GM11168 (cell line): ENCODE measurements at regions not wholly inside any gene's neighbourhood (a gene's known extent, or its start where the extent isn't known, plus 50 kb on each side); places are given as distances from the start of the nearest gene placed in this dataset.

Experiments
- in situ Hi-C: fragments of 300-500 bp; cut with MboI; formaldehyde crosslinking; loops from one replicate; pipeline ENCODE4 v1.12.0; 2022; ENCODE audit warnings: low sequenced_read_pairs; ENCODE audit not compliant: unreplicated experiment

DNA sequence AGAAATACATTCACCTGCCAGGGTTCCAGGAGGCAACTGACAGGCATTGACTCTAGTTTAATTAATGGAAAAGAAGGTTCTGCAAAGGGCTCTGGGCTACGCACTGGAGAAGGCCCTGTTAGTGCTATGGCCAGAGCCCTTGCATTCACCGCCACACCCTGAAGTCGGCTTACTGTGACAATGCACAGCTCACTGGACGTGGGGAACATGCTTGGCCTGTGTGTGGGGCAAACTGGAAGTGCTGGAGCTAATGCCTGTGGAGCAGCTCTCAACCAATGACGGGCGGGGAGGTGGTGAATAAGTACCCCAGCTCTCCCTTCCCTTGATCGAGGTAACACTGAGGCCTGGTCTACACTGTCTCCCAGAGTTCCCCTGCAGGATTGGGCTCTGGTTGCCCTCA is 209.8 kb downstream of the HAUS1 start:
- in situ Hi-C loops: no loop called here

DNA sequence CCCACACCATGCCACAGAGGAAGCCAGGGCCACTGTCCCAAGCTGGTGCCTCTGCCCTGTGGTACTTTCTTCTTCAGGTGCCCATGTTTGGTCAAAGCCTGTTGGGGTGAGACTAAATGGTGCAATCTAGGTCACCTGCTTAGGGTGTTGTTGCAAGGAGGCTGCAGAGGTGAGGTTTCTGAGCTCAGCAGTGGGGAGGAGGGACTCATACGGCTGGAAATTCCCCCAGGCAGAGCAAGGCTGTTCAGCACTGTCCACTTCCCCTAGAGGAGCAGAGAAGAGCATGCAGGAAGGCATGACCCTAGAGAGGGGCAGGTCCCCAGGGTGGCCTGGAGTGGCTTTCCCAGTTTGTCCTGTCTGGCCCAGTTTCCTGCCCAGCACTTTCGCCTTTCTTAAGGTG is 211.0 kb downstream of the HAUS1 start:
- in situ Hi-C loops: no loop called here

DNA sequence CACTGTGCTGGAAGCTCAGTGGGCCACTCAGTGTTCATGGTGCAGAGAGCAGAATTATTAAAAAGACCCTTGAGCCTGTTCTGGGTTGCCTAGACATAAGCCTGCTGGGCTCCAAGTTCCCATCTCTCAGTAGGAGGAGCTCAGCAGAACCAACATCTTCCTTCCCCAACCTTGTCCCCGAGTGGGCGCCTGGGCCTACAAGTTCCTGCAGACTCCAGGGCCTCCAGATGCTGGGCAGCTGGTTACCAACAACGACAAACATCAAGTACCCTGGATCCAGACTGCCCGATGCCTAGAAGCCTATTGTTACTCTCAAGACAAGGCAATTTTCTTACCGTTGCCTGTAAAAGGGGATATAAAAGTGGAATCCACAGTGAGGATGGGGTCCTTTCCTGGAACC is 214.2 kb downstream of the HAUS1 start:
- in situ Hi-C loops: no loop called here

DNA sequence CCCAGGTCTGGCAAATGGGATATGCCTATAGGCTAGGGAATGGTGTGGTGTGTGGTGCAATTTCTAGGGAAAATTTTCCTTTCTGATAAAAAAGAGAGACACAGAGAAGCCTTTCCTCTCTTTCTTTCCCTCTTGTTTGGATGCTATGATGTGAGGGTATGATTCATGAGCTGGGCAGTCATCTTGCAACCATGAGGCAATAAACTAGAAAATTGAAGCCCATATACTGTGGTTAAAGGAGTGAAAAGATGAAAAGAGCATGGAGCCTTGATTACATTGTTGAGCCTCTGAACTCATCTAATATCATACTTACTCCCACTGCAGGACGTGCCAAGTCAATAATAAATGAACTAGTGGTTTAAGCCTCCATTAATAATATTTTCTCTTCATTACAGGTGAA is 215.6 kb downstream of the HAUS1 start:
- in situ Hi-C loops: no loop called here

DNA sequence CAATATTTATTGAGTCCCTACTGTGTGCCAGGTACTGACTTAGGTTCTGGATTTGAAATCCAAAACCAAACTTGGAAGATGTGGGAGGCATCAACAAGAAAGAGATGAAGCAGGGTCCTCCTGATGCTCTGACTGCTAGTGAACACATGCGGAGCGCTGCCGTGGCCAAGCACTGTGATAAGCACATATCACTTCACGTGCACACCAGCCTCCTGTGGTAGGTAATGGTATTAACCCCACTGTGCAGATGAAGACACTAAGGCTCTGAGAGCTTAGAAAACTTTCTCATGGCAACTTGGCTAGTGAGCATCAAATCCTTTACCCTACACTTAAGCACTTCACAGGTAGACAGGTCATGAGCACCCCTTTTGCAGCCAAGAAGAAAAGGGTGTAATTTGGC is 216.1 kb downstream of the HAUS1 start:
- in situ Hi-C loops: no loop called here

DNA sequence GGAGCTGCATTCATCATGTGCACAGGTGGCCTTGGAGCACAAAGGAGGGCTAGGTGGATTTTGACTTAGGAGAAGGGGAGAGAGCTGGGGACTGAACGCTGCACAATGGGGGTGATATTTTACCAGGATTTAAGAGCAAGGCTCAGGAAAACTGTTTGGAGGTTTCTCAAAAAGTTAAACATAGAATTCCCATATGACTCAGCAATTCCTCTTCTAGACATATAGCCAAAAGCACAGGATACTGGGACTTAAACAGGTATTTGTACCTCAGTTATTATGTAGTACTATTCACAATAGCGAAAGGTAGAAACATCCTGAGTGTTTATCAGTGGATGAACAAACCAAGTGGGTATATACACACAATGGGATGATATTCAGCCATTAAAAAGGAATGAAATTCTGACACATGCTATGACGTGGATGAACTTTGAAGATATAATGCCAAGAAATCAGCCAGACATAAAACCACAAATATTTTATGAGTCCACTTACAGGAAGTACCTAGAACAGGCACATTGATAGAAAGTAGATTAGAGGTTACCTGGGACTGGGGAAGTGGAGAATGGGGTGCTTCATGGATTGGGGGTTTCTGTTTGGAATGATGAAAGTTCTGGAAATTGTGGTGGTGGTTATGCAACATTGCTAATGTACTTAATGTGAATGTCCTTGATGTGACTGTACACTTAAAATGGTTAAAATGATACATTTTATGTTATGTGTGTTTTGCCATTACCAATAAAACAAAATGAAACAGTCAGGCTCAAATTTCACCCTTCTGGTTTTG is 216.9 kb downstream of the HAUS1 start:
- in situ Hi-C loops: no loop called here

DNA sequence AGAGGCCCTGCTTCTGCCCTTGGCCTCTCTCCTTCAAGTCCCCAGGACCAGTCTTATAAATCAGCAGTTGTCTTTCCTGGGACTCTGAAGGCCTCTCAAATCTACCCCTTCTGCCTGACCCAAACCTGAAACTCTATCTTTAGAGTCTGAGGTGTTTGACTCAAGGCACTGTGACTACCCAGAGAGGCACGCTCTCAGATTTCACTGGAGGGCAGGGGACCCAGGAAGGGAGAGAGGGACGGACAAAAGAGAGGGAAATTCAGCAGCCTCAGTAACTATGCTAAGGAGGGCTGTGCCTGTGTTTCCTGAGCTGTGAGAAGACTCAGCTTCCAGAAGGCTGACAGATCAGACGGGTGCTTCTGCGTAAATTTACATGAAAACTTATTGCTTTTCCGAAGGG is 217.8 kb downstream of the HAUS1 start:
- in situ Hi-C loops: no loop called here

DNA sequence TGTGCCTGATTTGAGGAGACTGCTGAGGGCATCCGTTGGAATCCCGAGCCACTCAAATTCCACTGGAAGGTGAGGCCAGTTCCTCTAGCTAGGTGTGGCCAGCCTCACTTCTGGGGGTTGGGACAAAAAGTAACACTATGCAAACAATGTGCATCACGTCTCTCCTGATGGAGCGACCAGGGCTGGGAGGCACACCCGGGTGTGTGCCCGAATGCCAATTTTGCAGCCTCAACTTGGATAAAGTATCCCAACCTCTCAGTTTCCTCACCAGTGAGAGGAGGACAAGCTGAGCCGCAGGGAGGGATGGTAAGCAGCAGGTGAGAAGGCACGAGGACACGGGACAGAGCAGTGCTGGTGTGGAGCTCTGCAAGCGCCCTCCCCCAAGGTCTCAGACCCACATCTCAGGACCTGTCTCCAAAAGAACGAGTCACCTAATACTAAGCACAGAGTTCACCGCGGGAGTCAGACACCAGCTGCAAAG is 218.3 kb downstream of the HAUS1 start:
- in situ Hi-C loops: no loop called here

DNA sequence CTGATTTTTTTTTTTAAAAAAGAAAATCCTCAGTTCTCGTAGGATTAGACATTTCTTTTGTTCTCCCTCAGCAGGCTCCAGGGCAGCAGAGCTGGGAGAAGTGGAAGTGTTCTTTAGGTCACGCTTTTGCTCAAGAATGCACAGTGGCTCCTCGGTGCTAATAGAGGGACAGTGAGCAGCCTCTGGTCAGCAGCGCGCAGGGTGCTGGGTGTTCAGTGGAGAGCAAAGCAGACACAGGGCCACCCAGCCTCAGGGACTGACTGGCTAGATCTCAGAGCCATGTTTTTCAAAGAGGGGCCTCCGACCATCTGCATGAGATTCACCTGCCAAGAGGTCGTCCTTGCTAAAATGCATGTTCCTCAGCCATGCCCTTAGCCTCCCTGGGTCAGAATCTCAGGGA is 218.8 kb downstream of the HAUS1 start:
- in situ Hi-C loops: no loop called here

DNA sequence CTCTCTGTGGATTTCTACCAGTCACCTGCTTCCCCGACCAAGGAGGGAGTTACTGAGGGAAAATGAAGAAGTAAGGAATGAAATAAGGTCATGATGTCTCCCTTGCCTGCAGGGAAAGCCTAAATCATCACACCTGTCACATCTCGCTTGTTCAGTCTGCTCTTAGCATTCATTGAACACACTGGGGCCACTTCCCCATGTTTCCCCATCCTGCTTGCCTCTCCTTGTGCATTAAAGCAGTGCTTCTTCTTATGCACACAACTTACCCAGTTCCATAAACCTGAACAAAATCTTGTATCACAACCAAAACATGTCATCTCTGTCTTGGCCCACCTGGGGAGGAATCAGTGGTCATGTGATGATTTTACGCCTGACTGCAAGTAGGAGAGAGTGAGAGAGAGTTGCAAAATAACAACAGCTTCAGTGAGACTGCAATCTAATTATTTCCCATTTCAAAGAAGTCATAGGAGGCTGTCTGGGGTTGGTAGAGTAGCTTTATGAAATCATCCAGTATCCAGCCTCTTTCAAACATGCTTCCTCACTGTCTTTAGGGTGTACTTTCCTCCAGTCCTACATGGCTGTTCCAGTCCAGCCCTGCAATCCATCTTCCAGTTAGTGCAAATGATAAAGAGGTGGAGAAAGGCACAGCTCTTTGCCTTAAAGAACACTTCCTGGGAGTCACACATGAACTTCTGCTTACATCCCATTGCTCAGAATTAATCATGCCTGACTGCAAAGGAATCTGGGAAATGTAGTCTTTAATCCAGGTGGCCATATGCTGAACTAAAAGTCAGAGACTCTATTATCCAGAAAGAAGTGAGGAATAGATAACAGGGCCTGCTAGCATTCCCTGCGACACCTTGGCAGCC is 220.1 kb downstream of the HAUS1 start:
- in situ Hi-C loops: no loop called here

DNA sequence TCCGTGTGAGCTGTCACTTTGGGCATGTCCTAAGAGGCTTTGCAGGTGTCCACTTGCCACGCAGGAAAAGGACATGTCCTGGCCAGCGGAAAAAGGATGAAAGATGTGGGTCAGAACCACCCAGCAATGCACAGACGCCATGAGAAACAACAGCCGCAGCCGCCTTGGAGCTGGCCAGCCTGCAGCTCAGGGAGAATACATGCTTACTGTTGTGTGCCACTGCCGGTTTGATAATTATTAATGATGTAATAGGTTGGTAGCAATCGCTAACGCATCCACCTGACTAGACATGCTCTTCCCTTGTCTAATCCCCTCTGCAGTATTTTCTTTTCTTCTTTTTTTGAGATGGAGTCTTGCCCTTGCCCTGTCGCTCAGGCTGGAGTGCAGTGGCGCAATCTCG is 221.7 kb downstream of the HAUS1 start:
- in situ Hi-C loops: no loop called here

DNA sequence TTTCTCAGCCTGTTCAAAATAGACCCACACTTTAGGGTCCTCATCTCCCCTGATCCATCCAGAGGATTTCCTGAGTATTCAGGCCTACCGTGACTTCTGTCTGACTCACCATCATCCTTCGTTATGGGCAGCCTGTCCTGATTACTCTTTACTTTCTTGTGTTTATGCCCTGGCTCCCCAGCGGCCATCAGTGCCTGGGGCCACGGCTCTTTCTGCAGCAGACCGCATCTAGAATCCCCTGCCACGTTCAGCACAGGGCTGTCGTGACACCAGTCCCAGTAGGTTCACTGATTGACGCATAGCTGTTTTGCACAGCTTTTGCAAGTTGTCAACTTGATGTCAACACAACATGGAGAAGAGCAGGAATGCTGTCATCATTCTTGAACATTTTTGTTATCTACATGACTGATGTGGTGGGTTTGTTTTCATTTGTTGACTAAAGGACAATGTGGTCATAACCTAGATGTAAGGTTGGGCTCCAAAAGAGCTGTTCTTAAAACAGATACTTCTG is 225.6 kb downstream of the HAUS1 start:
- in situ Hi-C loops: no loop called here

DNA sequence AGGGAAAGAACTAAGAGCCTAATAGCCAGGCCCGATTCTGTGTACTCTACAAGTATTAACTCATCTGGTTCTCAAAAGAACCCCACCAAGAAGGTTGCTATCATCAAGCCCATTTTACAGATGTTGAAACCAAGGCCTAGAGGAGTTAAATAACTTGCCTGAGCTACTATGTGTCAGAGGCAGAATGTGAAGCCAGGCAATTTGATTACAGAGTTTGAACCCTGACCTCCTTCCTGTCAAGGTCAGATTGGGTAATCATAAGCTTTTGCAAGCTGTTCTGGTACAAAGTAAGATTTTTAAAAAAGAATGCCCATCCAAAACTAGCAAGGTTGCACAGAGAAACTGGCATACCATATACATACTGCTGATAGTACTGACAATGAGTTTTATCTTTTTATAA is 227.1 kb downstream of the HAUS1 start:
- in situ Hi-C loops: no loop called here

DNA sequence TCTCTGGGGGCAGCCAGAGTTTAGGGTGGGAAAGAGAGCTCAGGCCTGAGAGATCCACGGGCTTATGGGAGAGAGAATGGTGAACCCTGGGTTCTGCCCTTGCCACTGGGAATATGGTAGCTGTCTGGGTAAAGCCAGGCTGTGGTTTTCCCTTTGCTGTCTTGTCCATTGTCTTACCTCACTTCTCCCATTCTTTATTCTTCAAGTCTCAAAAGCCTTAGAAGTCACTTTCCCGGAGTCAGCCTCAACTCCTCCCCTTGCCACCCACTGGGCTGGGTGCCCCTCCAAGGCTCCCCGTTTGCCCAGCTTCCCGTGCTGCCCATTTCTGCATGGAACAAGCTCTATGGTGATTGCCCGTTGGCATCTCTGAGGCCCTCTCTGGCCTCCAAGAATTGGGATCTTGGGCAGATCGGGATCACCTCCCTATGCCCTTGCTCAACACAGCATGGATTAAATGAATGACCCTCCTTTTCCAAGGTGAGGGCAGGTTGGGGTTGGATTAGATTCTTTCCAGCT is 228.2 kb downstream of the HAUS1 start:
- in situ Hi-C loops: no loop called here

DNA sequence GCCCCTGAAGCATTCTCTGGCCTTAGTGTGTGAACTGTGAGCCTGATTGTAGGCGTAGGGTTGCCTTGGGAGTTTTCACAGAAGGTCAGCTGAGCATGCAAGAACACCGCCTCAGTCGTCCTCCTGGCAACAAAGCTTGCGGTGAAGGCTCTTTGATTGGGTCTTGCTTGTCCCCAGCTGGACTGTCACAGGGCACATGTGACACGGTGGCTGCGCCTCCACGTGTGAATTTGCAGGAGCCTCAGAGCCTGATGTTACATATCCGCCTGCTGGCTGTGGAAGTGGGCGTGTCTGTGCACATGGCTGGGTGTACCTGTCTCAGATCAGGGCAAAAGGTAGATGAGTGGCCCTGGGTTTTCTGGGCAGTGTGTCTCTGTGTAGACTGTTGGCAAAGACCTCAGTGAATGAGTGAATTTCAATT is 228.7 kb downstream of the HAUS1 start:
- in situ Hi-C loops: no loop called here

DNA sequence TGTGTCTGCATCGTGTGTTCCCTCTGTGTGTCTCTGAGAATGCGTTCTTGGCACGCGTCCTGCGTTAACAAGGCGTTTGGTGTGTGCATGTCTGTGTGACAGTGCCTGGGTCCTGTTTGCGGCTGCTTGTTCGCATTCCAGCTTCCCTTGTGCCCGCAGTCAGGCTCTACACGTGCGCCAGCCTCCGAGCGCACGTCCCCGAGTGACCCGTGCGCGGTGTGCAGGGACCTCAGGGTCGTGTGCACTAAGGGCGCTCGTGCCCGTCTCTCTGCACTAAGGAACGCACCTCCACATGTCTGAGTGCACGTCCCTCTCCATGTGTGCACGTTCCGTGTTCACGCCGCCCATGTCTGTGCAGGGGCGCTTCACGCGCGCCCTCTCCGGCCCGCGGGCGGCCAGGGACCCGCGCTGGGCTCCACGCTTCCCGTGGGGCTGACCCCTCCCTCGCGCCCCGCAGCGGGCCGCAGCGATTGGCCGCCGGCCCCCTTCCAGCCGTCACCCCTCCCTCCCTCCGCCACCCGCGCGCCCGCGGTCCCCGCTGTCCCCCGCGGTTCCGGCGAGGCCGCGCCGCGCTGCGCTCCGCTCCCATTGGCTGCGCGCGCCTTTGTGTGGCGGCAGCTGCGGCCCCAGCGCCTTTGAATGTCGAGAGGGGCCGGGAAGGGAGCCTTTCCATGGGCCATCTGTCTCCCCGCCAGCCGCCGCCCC is 229.4 kb downstream of the HAUS1 start:
- in situ Hi-C loops: no loop called here

DNA sequence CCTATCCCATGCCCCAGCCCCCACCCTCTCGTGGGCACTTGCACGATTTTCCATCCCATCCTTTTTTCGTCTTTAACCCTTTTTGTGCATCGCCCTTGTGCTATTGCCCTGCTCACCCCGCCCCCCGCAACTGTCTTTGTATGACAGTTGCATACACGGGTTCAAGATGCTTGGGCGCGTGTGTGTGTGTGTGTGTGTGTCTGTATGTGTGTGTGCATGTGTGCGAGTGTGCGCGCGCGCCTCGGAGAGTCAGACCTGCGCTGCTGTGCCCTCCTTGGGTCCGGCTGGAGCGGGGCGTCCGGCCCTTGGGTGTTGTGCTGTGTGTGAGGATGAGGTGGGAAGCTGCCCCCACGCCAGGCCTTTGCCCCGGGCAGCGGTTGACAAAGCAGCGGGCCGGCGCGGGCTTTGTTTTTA is 230.7 kb downstream of the HAUS1 start:
- in situ Hi-C loops: no loop called here

DNA sequence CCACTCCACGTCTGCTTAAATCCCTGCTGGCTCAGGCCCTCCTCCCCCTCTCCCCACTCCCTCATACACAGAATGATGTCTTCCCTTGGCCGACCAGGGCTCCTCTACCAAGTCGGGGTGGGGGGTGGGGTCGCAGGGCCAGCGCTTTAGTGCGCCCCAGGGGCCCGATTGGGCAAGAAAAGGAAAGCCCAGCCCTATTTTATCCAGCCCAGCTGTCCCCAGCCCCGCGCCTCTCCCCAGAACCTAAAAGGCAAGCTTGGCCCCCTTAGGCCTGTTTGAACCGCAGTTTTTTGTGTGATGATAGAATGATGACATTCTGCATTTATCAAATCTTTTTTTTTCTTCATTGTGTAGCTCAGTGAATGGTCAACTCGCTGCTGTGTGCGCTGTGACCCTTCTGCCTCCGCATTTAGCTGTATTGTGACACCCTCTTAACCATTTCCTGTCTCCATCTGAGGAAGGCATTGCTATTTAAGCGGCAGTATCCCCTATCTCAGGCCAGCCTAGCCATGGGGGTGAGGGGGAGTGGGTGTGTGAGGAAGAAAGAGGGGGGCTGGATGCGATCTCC is 231.4 kb downstream of the HAUS1 start:
- in situ Hi-C loops: no loop called here

DNA sequence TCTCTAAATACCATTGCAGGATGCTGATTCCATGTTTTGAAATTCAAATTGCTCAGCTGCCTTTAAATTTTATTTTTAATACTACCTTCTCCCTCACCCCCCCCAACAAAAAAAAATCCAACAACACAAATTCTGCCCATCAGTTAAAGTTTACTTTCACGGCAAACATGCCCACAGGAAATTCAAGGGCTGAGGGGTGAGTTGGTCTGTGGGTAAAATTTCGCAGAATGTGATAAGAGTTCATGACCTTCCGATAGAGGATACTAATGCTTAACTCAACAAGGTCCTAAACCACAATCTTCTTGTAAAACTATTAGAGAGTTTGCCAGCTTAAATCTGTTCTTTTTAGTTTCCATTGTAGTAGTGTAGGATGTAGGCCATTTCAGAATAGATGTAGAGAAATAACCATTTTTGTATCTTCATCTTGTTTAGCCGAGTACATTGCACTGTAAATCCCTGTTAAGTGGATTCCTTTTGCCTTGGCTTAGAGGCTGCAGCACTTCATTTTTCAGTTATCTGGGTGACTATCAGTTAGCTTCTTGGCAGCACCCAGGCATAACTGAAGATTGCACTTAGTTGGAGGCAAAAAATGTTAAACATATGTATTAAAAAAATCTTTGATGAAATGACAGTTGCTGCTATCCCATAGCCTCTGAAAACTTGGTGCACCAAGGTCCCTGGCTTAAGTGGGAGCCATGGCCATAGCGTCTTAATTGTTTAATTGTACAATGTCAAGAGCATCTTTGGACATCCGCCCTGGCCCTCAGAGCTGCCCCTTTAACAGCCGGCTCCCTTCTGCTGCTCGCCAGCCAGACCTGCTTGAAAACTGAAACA is 232.3 kb downstream of the HAUS1 start:
- in situ Hi-C loops: no loop called here
